ENCODE measurements at regions not wholly inside any gene's neighbourhood (a gene's known extent, or its start where the extent isn't known, plus 50 kb on each side); places are given as distances from the start of the nearest gene placed in this dataset.

DNA sequence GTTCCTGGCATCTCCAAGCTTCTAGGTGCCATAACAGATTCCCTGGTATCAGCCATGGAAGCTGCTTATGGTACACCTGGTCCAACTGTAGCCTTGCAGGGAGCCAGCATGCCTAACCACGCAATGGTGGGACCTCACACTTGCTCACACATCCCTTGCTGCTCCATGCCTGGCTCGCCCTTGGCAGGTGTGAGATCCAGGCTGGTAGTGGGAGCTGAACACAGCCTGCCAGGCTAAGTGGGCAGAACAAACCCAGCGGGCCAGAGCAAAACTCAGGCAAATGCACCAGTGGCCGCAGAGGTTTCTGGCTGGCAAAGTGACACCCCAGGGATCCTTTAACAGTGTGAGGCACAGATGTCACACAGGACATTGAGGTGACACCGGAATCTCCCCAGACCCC lies 185.8 kb downstream of the NDUFA10 start:
- ATAC-seq = no peak
- TF ChIP-seq, protein P1, sequence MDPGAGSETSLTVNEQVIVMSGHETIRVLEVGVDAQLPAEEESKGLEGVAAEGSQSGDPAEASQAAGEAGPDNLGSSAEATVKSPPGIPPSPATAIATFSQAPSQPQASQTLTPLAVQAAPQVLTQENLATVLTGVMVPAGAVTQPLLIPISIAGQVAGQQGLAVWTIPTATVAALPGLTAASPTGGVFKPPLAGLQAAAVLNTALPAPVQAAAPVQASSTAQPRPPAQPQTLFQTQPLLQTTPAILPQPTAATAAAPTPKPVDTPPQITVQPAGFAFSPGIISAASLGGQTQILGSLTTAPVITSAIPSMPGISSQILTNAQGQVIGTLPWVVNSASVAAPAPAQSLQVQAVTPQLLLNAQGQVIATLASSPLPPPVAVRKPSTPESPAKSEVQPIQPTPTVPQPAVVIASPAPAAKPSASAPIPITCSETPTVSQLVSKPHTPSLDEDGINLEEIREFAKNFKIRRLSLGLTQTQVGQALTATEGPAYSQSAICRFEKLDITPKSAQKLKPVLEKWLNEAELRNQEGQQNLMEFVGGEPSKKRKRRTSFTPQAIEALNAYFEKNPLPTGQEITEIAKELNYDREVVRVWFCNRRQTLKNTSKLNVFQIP (CRISPR knock-in tag; IDR thresholded peaks at IDR 0.05; ENCODE audit: borderline replicate concordance, low read depth) = no peak
- TF ChIP-seq ESRRG (CRISPR knock-in tag; IDR thresholded peaks at IDR 0.05) (no peak), PPARA (CRISPR knock-in tag; IDR thresholded peaks at IDR 0.05; ENCODE audit: borderline replicate concordance) (no peak), ARNTL (CRISPR knock-in tag; IDR thresholded peaks at IDR 0.05; ENCODE audit: borderline replicate concordance, low read depth) (no peak), ZNF8 (CRISPR knock-in tag; IDR thresholded peaks at IDR 0.05) (no peak), TOX (CRISPR knock-in tag; IDR thresholded peaks at IDR 0.05; ENCODE audit: borderline replicate concordance) (no peak), CSDC2 (CRISPR knock-in tag; IDR thresholded peaks at IDR 0.05) (no peak), ZFP30 (CRISPR knock-in tag; IDR thresholded peaks at IDR 0.05) (no peak), SNAI2 (CRISPR knock-in tag; IDR thresholded peaks at IDR 0.05) (no peak), ISL1 (CRISPR knock-in tag; IDR thresholded peaks at IDR 0.05) (no peak), ZFP3 (CRISPR knock-in tag; IDR thresholded peaks at IDR 0.05) (no peak)
- TF ChIP-seq, protein P2, sequence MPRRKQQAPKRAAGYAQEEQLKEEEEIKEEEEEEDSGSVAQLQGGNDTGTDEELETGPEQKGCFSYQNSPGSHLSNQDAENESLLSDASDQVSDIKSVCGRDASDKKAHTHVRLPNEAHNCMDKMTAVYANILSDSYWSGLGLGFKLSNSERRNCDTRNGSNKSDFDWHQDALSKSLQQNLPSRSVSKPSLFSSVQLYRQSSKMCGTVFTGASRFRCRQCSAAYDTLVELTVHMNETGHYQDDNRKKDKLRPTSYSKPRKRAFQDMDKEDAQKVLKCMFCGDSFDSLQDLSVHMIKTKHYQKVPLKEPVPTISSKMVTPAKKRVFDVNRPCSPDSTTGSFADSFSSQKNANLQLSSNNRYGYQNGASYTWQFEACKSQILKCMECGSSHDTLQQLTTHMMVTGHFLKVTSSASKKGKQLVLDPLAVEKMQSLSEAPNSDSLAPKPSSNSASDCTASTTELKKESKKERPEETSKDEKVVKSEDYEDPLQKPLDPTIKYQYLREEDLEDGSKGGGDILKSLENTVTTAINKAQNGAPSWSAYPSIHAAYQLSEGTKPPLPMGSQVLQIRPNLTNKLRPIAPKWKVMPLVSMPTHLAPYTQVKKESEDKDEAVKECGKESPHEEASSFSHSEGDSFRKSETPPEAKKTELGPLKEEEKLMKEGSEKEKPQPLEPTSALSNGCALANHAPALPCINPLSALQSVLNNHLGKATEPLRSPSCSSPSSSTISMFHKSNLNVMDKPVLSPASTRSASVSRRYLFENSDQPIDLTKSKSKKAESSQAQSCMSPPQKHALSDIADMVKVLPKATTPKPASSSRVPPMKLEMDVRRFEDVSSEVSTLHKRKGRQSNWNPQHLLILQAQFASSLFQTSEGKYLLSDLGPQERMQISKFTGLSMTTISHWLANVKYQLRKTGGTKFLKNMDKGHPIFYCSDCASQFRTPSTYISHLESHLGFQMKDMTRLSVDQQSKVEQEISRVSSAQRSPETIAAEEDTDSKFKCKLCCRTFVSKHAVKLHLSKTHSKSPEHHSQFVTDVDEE (CRISPR knock-in tag; IDR thresholded peaks at IDR 0.05) = no peak

DNA sequence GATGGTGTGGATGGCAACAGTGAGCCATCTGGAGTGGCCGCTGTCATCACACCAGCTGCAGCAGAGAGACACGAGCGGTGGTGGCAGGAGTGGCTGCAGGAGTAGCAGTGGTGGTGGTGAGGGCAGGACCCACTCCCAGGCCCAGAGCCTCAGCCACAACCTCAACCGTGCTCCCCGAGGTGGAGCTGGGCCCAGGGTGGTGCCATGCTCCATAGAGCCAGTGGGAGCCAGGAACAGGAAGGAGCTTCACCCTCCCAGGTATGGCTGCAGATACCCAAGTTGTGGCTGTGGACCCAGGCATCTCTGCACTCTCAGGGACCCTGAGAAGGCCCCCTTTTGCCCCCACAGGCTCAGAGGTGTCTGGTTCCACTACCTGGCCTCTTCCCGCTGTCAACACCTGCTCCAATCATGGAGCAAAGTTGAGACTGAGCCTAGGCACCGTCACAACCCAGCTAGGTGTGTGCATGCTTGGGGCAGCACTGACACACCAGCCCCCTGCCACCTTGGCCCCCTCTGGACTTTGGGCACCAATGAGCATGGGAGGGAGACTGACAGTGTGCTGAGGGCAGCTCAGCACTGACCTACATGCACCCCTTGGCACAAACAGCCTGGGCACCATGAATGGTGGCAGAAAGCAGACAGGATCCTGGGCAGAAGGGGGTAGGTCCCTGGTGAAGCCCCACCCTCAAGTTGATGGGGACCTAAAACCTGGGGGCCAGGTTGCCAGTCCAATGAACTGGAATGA lies 188.9 kb downstream of the NDUFA10 start:
- no peak for TF ChIP-seq ISL1 (CRISPR knock-in tag; IDR thresholded peaks at IDR 0.05)
- no peak for TF ChIP-seq ZFP30 (CRISPR knock-in tag; IDR thresholded peaks at IDR 0.05)
- no peak for TF ChIP-seq TOX (CRISPR knock-in tag; IDR thresholded peaks at IDR 0.05; ENCODE audit: borderline replicate concordance)
- TF ChIP-seq OSR1 (CRISPR knock-in tag; IDR thresholded peaks at IDR 0.05) = no peak
- TF ChIP-seq, protein P3, sequence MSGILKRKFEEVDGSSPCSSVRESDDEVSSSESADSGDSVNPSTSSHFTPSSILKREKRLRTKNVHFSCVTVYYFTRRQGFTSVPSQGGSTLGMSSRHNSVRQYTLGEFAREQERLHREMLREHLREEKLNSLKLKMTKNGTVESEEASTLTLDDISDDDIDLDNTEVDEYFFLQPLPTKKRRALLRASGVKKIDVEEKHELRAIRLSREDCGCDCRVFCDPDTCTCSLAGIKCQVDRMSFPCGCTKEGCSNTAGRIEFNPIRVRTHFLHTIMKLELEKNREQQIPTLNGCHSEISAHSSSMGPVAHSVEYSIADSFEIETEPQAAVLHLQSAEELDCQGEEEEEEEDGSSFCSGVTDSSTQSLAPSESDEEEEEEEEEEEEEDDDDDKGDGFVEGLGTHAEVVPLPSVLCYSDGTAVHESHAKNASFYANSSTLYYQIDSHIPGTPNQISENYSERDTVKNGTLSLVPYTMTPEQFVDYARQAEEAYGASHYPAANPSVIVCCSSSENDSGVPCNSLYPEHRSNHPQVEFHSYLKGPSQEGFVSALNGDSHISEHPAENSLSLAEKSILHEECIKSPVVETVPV (CRISPR knock-in tag; IDR thresholded peaks at IDR 0.05) = no peak
- TF ChIP-seq ZC3H10 (CRISPR knock-in tag; IDR thresholded peaks at IDR 0.05) = no peak
- TF ChIP-seq ARNTL (CRISPR knock-in tag; IDR thresholded peaks at IDR 0.05; ENCODE audit: borderline replicate concordance, low read depth) = no peak
- TF ChIP-seq ZFP3 (CRISPR knock-in tag; IDR thresholded peaks at IDR 0.05) = no peak
- no peak for TF ChIP-seq ZNF70 (CRISPR knock-in tag; IDR thresholded peaks at IDR 0.05)
- TF ChIP-seq CSDC2 (CRISPR knock-in tag; IDR thresholded peaks at IDR 0.05) = no peak
- no peak for TF ChIP-seq ZNF8 (CRISPR knock-in tag; IDR thresholded peaks at IDR 0.05)
- no peak for TF ChIP-seq SNAI2 (CRISPR knock-in tag; IDR thresholded peaks at IDR 0.05)
- TF ChIP-seq GLIS3 (CRISPR knock-in tag; IDR thresholded peaks at IDR 0.05) = no peak
- TF ChIP-seq ZNF565 (CRISPR knock-in tag; conservative IDR thresholded peaks at IDR 0.05; ENCODE audit: low read depth) = no peak
- TF ChIP-seq PPARA (CRISPR knock-in tag; IDR thresholded peaks at IDR 0.05; ENCODE audit: borderline replicate concordance) = no peak
- TF ChIP-seq BACH2 (CRISPR knock-in tag; IDR thresholded peaks at IDR 0.05; ENCODE audit: borderline replicate concordance) = no peak
- TF ChIP-seq ESRRG (CRISPR knock-in tag; IDR thresholded peaks at IDR 0.05) = no peak
- TF ChIP-seq RARB (CRISPR knock-in tag; IDR thresholded peaks at IDR 0.05) = no peak
- TF ChIP-seq TCF4 (CRISPR knock-in tag; IDR thresholded peaks at IDR 0.05; ENCODE audit: borderline replicate concordance) = no peak
- ATAC-seq = no peak

DNA sequence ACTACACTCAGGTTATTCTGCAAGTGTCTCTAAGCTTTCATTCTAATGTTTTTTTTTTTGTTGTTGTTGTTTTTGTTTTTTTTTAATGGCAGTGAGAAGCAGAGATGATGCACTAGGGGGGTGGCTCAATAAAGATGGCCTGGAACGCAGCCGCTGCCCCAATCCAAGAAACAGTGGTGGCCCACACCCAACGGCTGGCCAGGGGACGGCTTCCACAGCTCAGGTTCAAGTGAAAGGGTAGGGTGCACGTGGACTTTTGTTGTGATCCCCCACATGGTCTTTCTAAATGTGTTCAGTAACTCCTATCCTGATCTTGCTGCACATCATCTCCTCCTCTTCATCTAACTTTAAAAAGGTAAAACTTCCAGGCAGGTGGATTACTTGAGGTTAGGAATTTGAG lies 190.1 kb downstream of the NDUFA10 start:
- no peak for ATAC-seq

DNA sequence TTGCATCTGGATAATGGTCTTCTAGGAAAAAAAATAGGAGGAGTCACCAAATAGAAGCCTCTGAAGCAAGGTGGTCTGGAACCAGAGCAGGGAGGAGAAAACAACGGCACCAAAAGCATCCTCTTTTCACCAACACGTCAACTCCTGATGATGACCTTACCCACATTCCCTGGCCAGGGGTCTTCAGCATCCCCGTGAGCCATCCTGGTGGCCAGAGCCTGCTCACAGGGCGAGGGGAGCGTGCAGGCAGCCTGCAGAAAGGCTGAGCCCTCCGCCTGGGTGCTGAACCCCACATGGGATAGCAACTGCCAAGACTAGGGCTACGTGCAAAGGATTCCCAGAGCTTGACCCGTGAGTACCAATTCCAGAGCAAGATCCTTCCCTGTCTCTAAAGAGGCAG lies 191.0 kb downstream of the NDUFA10 start:
- TF ChIP-seq ZC3H10 (CRISPR knock-in tag; IDR thresholded peaks at IDR 0.05) (no peak), ZNF565 (CRISPR knock-in tag; conservative IDR thresholded peaks at IDR 0.05; ENCODE audit: low read depth) (no peak), ZNF8 (CRISPR knock-in tag; IDR thresholded peaks at IDR 0.05) (no peak), PPARA (CRISPR knock-in tag; IDR thresholded peaks at IDR 0.05; ENCODE audit: borderline replicate concordance) (no peak), OSR1 (CRISPR knock-in tag; IDR thresholded peaks at IDR 0.05) (no peak), ZNF70 (CRISPR knock-in tag; IDR thresholded peaks at IDR 0.05) (no peak)
- TF ChIP-seq, protein P4, sequence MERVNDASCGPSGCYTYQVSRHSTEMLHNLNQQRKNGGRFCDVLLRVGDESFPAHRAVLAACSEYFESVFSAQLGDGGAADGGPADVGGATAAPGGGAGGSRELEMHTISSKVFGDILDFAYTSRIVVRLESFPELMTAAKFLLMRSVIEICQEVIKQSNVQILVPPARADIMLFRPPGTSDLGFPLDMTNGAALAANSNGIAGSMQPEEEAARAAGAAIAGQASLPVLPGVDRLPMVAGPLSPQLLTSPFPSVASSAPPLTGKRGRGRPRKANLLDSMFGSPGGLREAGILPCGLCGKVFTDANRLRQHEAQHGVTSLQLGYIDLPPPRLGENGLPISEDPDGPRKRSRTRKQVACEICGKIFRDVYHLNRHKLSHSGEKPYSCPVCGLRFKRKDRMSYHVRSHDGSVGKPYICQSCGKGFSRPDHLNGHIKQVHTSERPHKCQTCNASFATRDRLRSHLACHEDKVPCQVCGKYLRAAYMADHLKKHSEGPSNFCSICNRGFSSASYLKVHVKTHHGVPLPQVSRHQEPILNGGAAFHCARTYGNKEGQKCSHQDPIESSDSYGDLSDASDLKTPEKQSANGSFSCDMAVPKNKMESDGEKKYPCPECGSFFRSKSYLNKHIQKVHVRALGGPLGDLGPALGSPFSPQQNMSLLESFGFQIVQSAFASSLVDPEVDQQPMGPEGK (CRISPR knock-in tag; IDR thresholded peaks at IDR 0.05; ENCODE audit: borderline replicate concordance) = no peak
- ATAC-seq = no peak

More for the DNA sequence above, 190.1 kb downstream of the NDUFA10 start:
- no peak for TF ChIP-seq ZFP3 (CRISPR knock-in tag; IDR thresholded peaks at IDR 0.05)
